H9 (cell line): ENCODE measurements at regions not wholly inside any gene's neighbourhood (a gene's known extent, or its start where the extent isn't known, plus 50 kb on each side); places are given as distances from the start of the nearest gene placed in this dataset.
"Not testable (repeated sequence)": the region's sequence is repeated elsewhere in the genome, so short reads cannot be mapped to it uniquely, and the experiment has no call there.

Source experiments
- DNase-seq: peaks from one replicate; pipeline ENCODE4 v3.0.0-alpha.2; 2017
- H2AFZ ChIP-seq: one replicate; pipeline ENCODE4 v1.6.1; 2013; ENCODE audit warnings: mild to moderate bottlenecking, low read length, control low read depth, moderate library complexity
- H2AK5ac ChIP-seq: 2 replicates; pipeline ENCODE4 v1.6.1; 2013; ENCODE audit warnings: low read length, control low read depth, mixed read lengths; ENCODE audit not compliant: insufficient read length
- H2BK120ac ChIP-seq: one replicate; pipeline ENCODE4 v1.6.1; 2013; ENCODE audit warnings: low read depth, mild to moderate bottlenecking, low read length, control low read depth, inconsistent platforms; ENCODE audit not compliant: poor library complexity, severe bottlenecking
- H2BK12ac ChIP-seq: 2 replicates; pipeline ENCODE4 v1.6.1; 2013; ENCODE audit warnings: low read length, control low read depth, mixed read lengths, low read depth; ENCODE audit not compliant: insufficient read length
- H2BK15ac ChIP-seq: 2 replicates; pipeline ENCODE4 v1.6.1; 2013; ENCODE audit warnings: low read depth, low read length, control low read depth
- H2BK20ac ChIP-seq: one replicate; pipeline ENCODE4 v1.6.1; 2013; ENCODE audit warnings: low read depth, mild to moderate bottlenecking, low read length, control low read depth, inconsistent platforms; ENCODE audit not compliant: poor library complexity, severe bottlenecking
- H2BK5ac ChIP-seq: 2 replicates; pipeline ENCODE4 v1.6.1; 2013; ENCODE audit warnings: low read length, control low read depth, mixed read lengths; ENCODE audit not compliant: insufficient read length
- H3K14ac ChIP-seq: 2 replicates; pipeline ENCODE4 v1.6.1; 2013; ENCODE audit warnings: low read length, control low read depth; ENCODE audit not compliant: insufficient read depth
- H3K18ac ChIP-seq: 2 replicates; pipeline ENCODE4 v1.6.1; 2013; ENCODE audit warnings: low read depth, mild to moderate bottlenecking, mixed read lengths, low read length, control low read depth; ENCODE audit not compliant: insufficient read length
- H3K23ac ChIP-seq: 2 replicates; pipeline ENCODE4 v1.6.1; 2013; ENCODE audit warnings: low read length, control low read depth, mixed read lengths, low read depth; ENCODE audit not compliant: insufficient read length
- H3K23me2 ChIP-seq: 2 replicates; pipeline ENCODE4 v1.6.1; 2013; ENCODE audit warnings: low read depth, mild to moderate bottlenecking, mixed read lengths, low read length, control low read depth; ENCODE audit not compliant: insufficient read length, poor library complexity, severe bottlenecking
- H3K27ac ChIP-seq: 2 replicates; pipeline ENCODE4 v1.5.1; 2013; ENCODE audit warnings: low read length, control low read depth, mixed read lengths, low read depth; ENCODE audit not compliant: insufficient read length
- H3K27me3 ChIP-seq: 2 replicates; pipeline ENCODE4 v1.6.1; 2013; ENCODE audit warnings: low read length, control low read depth, inconsistent platforms; ENCODE audit not compliant: insufficient read depth
- H3K4ac ChIP-seq: 2 replicates; pipeline ENCODE4 v1.6.1; 2013; ENCODE audit warnings: low read depth, mild to moderate bottlenecking, control low read depth, inconsistent platforms, low read length, moderate library complexity
- H3K4me1 ChIP-seq: 2 replicates; pipeline ENCODE4 v1.6.1; 2013; ENCODE audit warnings: low read length, control low read depth, inconsistent platforms; ENCODE audit not compliant: insufficient read depth
- H3K4me2 ChIP-seq: 2 replicates; pipeline ENCODE4 v1.6.1; 2013; ENCODE audit warnings: low read length, control low read depth, mixed read lengths; ENCODE audit not compliant: insufficient read length, insufficient read depth
- H3K56ac ChIP-seq: 2 replicates; pipeline ENCODE4 v1.6.1; 2013; ENCODE audit warnings: low read depth, mild to moderate bottlenecking, mixed read lengths, low read length, control low read depth; ENCODE audit not compliant: insufficient read length
- H3K79me1 ChIP-seq: 2 replicates; pipeline ENCODE4 v1.6.1; 2013; ENCODE audit warnings: low read depth, mild to moderate bottlenecking, moderate library complexity, low read length, control low read depth, inconsistent platforms; ENCODE audit not compliant: insufficient read depth, poor library complexity, severe bottlenecking
- H3K79me2 ChIP-seq: 2 replicates; pipeline ENCODE4 v1.6.1; 2013; ENCODE audit warnings: low read length, control low read depth, inconsistent platforms; ENCODE audit not compliant: insufficient read depth
- H3K9ac ChIP-seq: 2 replicates; pipeline ENCODE4 v1.6.1; 2013; ENCODE audit warnings: low read length, control low read depth, mixed read lengths; ENCODE audit not compliant: insufficient read length; ENCODE audit errors: extremely low read depth
- H3K9me3 ChIP-seq: one replicate; pipeline ENCODE4 v1.6.1; 2013; ENCODE audit warnings: low read depth, low read length, inconsistent platforms; ENCODE audit not compliant: control insufficient read depth
- H3T11ph ChIP-seq: one replicate; pipeline ENCODE4 v1.6.1; 2013; ENCODE audit warnings: mild to moderate bottlenecking, low read length, control low read depth, inconsistent platforms
- H4K20me1 ChIP-seq: one replicate; pipeline ENCODE4 v1.6.1; 2013; ENCODE audit not compliant: control insufficient read depth, insufficient read length, insufficient read depth
- H4K5ac ChIP-seq: 2 replicates; pipeline ENCODE4 v1.6.1; 2013; ENCODE audit warnings: low read depth, mild to moderate bottlenecking, mixed read lengths, low read length, control low read depth; ENCODE audit not compliant: insufficient read length
- H4K8ac ChIP-seq: replicated peaks from 2 replicates; pipeline ENCODE4 v1.6.1; 2013; ENCODE audit warnings: low read length, control low read depth, mixed read lengths, low read depth; ENCODE audit not compliant: insufficient read length
- H4K91ac ChIP-seq: 2 replicates; pipeline ENCODE4 v1.6.1; 2013; ENCODE audit warnings: low read depth, mild to moderate bottlenecking, moderate library complexity, mixed read lengths, low read length, control low read depth; ENCODE audit not compliant: insufficient read length
- H3K27ac Mint-ChIP-seq, 3 experiments: 2 replicates in 2 of 3; 3 replicates in 1 of 3; pipeline ENCODE4 v1.8.0; 2020 to 2021; ENCODE audit warnings: mixed read lengths in 3 of 3, mild to moderate bottlenecking in 1 of 3, moderate library complexity in 1 of 3
- H3K27me3 Mint-ChIP-seq: 2 replicates; pipeline ENCODE4 v1.8.0; 2021; ENCODE audit warnings: low read depth, mild to moderate bottlenecking, moderate library complexity, mixed read lengths
- H3K36me3 Mint-ChIP-seq, 3 experiments: 2 replicates in 2 of 3; 3 replicates in 1 of 3; pipeline ENCODE4 v1.8.0; 2020 to 2021; ENCODE audit warnings: low read depth in 3 of 3, mixed read lengths in 3 of 3; ENCODE audit not compliant: insufficient read depth in 1 of 3
- H3K4me1 Mint-ChIP-seq, 2 experiments: 2 replicates each; pipeline ENCODE4 v1.8.0; 2020; ENCODE audit warnings: mixed read lengths in 2 of 2
- H3K4me3 Mint-ChIP-seq, 2 experiments: 2 replicates in 1 of 2; 3 replicates in 1 of 2; pipeline ENCODE4 v1.8.0; 2020 to 2021; ENCODE audit warnings: mild to moderate bottlenecking in 2 of 2, mixed read lengths in 2 of 2, moderate library complexity in 1 of 2
- H3K9me3 Mint-ChIP-seq, 2 experiments: 2 replicates in 1 of 2; 3 replicates in 1 of 2; pipeline ENCODE4 v1.8.0; 2020; ENCODE audit warnings: mild to moderate bottlenecking in 2 of 2, mixed read lengths in 2 of 2, moderate library complexity in 1 of 2
- WGBS: extraction: QIAGEN DNeasy Blood & Tissue Kit; methylation state at CpG from one replicate; pipeline ENCODE4 v1.1.7; 2013; ENCODE audit warnings: missing lambda C conversion rate, low lambda C conversion rate, mixed read lengths; ENCODE audit not compliant: insufficient read length; ENCODE audit errors: extremely low coverage; 5-methylcytosine and 5-hydroxymethylcytosine counted together
- TF ChIP-seq, protein P1 (sequence below): fragments of 200-600 bp; sonication (generic); conservative IDR thresholded peaks from 3 replicates; pipeline ENCODE4 v1.8.0; 2021; ENCODE audit warnings: antibody characterized with exemption, mild to moderate bottlenecking

DNA sequence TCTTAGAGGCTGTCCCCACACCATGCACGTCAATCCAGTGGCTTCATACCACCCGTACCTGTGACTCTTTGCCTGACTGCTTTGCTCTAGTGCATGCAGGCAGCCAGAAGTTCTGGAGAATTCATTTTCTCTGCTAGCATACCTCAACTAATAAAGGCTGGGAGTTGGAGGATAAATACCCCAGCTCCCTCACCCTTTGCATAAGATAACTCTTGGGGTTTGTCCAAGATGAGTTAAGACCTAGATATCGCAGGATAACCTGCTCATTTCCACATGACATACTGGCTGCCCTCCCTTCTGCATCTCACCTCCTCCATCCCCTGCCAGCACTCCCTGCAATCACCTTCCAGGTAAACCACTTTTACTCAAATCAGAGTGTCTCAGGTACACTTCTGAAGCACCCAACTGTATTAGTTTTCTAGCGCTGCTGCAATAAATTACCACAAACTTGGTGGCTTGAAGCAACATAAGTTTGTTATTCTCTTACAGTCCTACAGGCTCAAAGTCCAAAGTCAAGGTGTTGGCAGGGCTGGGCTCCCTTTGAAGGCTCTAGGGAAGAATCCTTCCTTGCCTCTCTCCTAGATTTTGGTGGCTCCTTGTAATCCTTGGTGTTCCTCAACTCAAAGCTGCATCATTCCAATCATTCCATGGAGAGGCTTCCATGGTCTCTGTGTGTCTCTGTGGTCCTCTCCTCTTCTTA is 146.8 kb downstream of the CRLF3 start:
- no peak overlapping the region for H3K56ac ChIP-seq
- DNase-seq: no peak
- no peak overlapping the region for H4K8ac ChIP-seq
- Mint-ChIP-seq H3K4me3 (no peak overlapping the region), H3K36me3 (peaks cover 12 to 32% (median 12%) of the 10 kb centered on the region in 3 experiments), H3K27me3 (no peaks in the 10 kb centered on the region; the same call in 1 of the 2 replicates), H3K9me3 (peaks cover 14 to 18% of the 10 kb centered on the region in 2 experiments), H3K27ac (peak overlapping the region in 1 of 3 experiments; percentile 30; a peak in 1 of 7 replicates), H3K4me1 (no peaks in the 10 kb centered on the region; a peak in 2 of 4 replicates)
- H2BK20ac ChIP-seq: no peak overlapping the region
- H2AFZ ChIP-seq: no peak overlapping the region
- TF ChIP-seq, protein P1, sequence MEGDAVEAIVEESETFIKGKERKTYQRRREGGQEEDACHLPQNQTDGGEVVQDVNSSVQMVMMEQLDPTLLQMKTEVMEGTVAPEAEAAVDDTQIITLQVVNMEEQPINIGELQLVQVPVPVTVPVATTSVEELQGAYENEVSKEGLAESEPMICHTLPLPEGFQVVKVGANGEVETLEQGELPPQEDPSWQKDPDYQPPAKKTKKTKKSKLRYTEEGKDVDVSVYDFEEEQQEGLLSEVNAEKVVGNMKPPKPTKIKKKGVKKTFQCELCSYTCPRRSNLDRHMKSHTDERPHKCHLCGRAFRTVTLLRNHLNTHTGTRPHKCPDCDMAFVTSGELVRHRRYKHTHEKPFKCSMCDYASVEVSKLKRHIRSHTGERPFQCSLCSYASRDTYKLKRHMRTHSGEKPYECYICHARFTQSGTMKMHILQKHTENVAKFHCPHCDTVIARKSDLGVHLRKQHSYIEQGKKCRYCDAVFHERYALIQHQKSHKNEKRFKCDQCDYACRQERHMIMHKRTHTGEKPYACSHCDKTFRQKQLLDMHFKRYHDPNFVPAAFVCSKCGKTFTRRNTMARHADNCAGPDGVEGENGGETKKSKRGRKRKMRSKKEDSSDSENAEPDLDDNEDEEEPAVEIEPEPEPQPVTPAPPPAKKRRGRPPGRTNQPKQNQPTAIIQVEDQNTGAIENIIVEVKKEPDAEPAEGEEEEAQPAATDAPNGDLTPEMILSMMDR: no peak
- no CpG with 5 or more reads among the region's 4 CpGs for WGBS
- H4K91ac ChIP-seq: no peak overlapping the region
- no peak overlapping the region for H2AK5ac ChIP-seq
- H2BK5ac ChIP-seq: no peak overlapping the region
- H4K5ac ChIP-seq: no peak overlapping the region
- no peaks in the 10 kb centered on the region for H3K79me1 ChIP-seq
- no peak overlapping the region for H2BK12ac ChIP-seq
- no peaks in the 10 kb centered on the region for H3K23me2 ChIP-seq
- H3T11ph ChIP-seq: no peak overlapping the region
- no peaks in the 10 kb centered on the region for H3K79me2 ChIP-seq
- no peak overlapping the region for H3K4ac ChIP-seq
- no peak overlapping the region for H3K18ac ChIP-seq
- H3K9me3 ChIP-seq: no peaks in the 10 kb centered on the region
- H3K4me1 ChIP-seq: no peaks in the 10 kb centered on the region
- no peak overlapping the region for H3K27ac ChIP-seq
- no peaks in the 10 kb centered on the region for H3K27me3 ChIP-seq
- H3K14ac ChIP-seq: no peak overlapping the region
- no peak overlapping the region for H3K23ac ChIP-seq
- H2BK120ac ChIP-seq: no peak overlapping the region
- H3K4me2 ChIP-seq: no peak overlapping the region
- H4K20me1 ChIP-seq: no peaks in the 10 kb centered on the region
- H3K9ac ChIP-seq: no peak overlapping the region
- no peak overlapping the region for H2BK15ac ChIP-seq

DNA sequence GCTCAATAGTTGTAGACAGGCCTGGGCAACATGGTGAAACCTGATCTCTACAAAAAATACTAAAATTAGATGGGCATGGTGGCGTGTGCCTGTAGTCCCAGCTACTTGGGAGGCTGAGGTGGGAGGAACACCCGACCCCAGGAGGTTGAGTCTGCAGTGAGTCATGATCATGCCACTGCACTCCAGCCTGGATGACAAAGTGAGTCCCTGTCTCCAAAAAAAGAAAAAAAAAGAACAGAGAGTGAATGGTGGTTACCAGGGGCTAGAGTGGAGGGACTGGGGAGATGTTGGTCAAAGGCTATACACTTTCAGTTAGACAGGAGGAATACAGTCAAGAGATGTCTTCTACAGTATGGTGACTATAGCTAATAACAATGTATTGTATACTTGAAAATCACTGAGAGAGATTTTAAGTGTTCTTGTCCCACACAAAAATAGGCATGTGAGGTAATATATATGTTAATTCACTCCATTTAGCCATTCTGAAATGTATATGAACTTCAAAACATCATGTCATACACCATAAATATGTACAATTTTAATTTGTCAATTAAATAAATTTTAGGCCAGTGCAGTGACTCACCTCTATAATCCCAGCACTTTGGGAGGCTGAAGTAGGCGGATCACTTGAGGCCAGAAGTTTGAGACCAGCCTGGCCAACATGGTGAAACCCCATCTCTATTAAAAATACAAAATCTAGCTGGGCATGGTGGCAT is 148.6 kb downstream of the CRLF3 start:
- H2BK15ac ChIP-seq, H3K23ac ChIP-seq, H2BK12ac ChIP-seq, H3K4me1 ChIP-seq, H3K79me1 ChIP-seq, H3K14ac ChIP-seq, H3K4me1 Mint-ChIP-seq, H3K27ac ChIP-seq, H3K23me2 ChIP-seq, H4K91ac ChIP-seq, H2BK120ac ChIP-seq, H3K56ac ChIP-seq, H3T11ph ChIP-seq, DNase-seq, H4K8ac ChIP-seq, H2AFZ ChIP-seq, H3K27me3 Mint-ChIP-seq, H3K4me2 ChIP-seq, H4K20me1 ChIP-seq, H3K18ac ChIP-seq, H3K9me3 ChIP-seq, H3K9ac ChIP-seq, H3K79me2 ChIP-seq, H3K4ac ChIP-seq, H2AK5ac ChIP-seq, H4K5ac ChIP-seq, H2BK20ac ChIP-seq, H2BK5ac ChIP-seq, H3K27me3 ChIP-seq, H3K4me3 Mint-ChIP-seq: not testable (repeated sequence)
- peak overlapping the region in 1 of 3 experiments; percentile 93; a peak in 1 of 7 replicates for H3K27ac Mint-ChIP-seq
- peaks cover 12 to 33% (median 12%) of the 10 kb centered on the region in 3 experiments for H3K36me3 Mint-ChIP-seq
- H3K9me3 Mint-ChIP-seq: peaks cover 14 to 18% of the 10 kb centered on the region in 2 experiments
- no CpG with 5 or more reads among the region's 3 CpGs for WGBS
